A549 (cell line): ENCODE measurements at regions not wholly inside any gene's neighbourhood (a gene's known extent, or its start where the extent isn't known, plus 50 kb on each side); places are given as distances from the start of the nearest gene placed in this dataset.

Experiments used
- EP300 ChIP-seq, 2 experiments: fragments of >200 bp; sonication (Bioruptor Twin); formaldehyde crosslinking; IDR thresholded peaks; 2 replicates in 1 of 2; 3 replicates in 1 of 2; pipeline ENCODE4 v1.6.1; 2016 to 2017
- PHF8 ChIP-seq: fragments of 200-600 bp; sonication (generic); IDR thresholded peaks from 2 replicates; pipeline ENCODE4 v1.6.1; 2016; ENCODE audit warnings: low read depth, mild to moderate bottlenecking, antibody characterized with exemption, moderate library complexity, borderline replicate concordance
- POLR2A ChIP-seq: IDR thresholded peaks from 2 replicates; pipeline ENCODE4 v1.6.1; 2012; ENCODE audit warnings: mild to moderate bottlenecking, low read length
- RARB ChIP-seq: fragments of 250-450 bp; sonication (Bioruptor Pico); IDR thresholded peaks from 2 replicates; pipeline ENCODE4 v1.8.0; 2021; ENCODE audit warnings: mild to moderate bottlenecking, moderate library complexity
- REST ChIP-seq: fragments of 200-600 bp; sonication (generic); IDR thresholded peaks from 2 replicates; pipeline ENCODE4 v1.6.1; 2016; ENCODE audit warnings: antibody characterized with exemption, mild to moderate bottlenecking, moderate library complexity
- RFX5 ChIP-seq: fragments of 450-650 bp; IDR thresholded peaks from 2 replicates; pipeline ENCODE4 v1.7.1; 2014; ENCODE audit warnings: antibody characterized with exemption, mild to moderate bottlenecking, moderate library complexity
- USF2 ChIP-seq: fragments of 450-650 bp; IDR thresholded peaks from 2 replicates; pipeline ENCODE4 v1.6.1; 2014; ENCODE audit warnings: antibody characterized with exemption
- ZFP36 ChIP-seq: fragments of 450-650 bp; IDR thresholded peaks from 2 replicates; pipeline ENCODE4 v1.6.1; 2014; ENCODE audit warnings: borderline replicate concordance; ENCODE audit not compliant: partially characterized antibody
- ZSCAN20 ChIP-seq: fragments of 250-450 bp; sonication (Bioruptor Pico); IDR thresholded peaks from 2 replicates; pipeline ENCODE4 v1.8.0; 2022; ENCODE audit warnings: mild to moderate bottlenecking, moderate library complexity
- TF ChIP-seq, protein P1 (sequence below): fragments of >200 bp; sonication (Bioruptor Twin); formaldehyde crosslinking; IDR thresholded peaks from 3 replicates; pipeline ENCODE4 v1.5.1; 2016
- TF ChIP-seq, protein P2 (sequence below): fragments of >200 bp; sonication (Bioruptor Twin); formaldehyde crosslinking; IDR thresholded peaks from 3 replicates; pipeline ENCODE4 v1.6.1; 2016
- TF ChIP-seq, protein P3 (sequence below): IDR thresholded peaks from 2 replicates; pipeline ENCODE4 v1.6.1; 2012

DNA sequence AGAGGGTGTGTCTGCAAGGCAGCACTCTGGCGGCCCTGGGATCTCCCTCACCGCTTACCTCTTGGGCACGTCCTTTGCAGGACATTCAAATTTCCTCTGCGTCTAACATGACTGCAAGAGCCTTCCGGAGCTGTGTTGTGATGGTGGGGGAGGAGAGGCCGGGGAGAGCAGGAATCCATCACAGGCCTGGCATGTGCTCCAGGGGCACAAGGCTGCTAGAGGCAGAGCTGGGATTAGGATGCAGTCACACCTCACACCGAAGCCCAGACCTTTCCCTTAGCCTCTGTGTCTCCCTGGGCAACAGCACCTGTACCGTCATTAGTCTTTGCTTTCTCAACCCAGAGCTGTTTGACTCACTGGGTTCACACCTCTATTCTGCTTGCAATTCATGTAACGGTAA lies 111.3 kb downstream of the CMPK2 start:
- TF ChIP-seq, protein P1, sequence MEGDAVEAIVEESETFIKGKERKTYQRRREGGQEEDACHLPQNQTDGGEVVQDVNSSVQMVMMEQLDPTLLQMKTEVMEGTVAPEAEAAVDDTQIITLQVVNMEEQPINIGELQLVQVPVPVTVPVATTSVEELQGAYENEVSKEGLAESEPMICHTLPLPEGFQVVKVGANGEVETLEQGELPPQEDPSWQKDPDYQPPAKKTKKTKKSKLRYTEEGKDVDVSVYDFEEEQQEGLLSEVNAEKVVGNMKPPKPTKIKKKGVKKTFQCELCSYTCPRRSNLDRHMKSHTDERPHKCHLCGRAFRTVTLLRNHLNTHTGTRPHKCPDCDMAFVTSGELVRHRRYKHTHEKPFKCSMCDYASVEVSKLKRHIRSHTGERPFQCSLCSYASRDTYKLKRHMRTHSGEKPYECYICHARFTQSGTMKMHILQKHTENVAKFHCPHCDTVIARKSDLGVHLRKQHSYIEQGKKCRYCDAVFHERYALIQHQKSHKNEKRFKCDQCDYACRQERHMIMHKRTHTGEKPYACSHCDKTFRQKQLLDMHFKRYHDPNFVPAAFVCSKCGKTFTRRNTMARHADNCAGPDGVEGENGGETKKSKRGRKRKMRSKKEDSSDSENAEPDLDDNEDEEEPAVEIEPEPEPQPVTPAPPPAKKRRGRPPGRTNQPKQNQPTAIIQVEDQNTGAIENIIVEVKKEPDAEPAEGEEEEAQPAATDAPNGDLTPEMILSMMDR = no peak
- TF ChIP-seq ZFP36 = no peak
- TF ChIP-seq, protein P2, sequence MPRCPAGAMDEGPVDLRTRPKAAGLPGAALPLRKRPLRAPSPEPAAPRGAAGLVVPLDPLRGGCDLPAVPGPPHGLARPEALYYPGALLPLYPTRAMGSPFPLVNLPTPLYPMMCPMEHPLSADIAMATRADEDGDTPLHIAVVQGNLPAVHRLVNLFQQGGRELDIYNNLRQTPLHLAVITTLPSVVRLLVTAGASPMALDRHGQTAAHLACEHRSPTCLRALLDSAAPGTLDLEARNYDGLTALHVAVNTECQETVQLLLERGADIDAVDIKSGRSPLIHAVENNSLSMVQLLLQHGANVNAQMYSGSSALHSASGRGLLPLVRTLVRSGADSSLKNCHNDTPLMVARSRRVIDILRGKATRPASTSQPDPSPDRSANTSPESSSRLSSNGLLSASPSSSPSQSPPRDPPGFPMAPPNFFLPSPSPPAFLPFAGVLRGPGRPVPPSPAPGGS = no peak
- TF ChIP-seq ZSCAN20 (CRISPR knock-in tag) = no peak
- no peak for TF ChIP-seq USF2
- no peak for TF ChIP-seq PHF8
- TF ChIP-seq REST = no peak
- no peak for TF ChIP-seq RFX5
- TF ChIP-seq, protein P3, sequence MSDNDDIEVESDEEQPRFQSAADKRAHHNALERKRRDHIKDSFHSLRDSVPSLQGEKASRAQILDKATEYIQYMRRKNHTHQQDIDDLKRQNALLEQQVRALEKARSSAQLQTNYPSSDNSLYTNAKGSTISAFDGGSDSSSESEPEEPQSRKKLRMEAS = no peak
- no peak for TF ChIP-seq RARB (CRISPR knock-in tag)
- TF ChIP-seq EP300 (IDR thresholded peaks at IDR 0.05) = no peak
- TF ChIP-seq POLR2A = no peak
